GM18907 (cell line): ENCODE measurements at regions not wholly inside any gene's neighbourhood (a gene's known extent, or its start where the extent isn't known, plus 50 kb on each side); places are given as distances from the start of the nearest gene placed in this dataset.

ENCODE experiments used
- ATAC-seq: cut with Tn5 transposase; IDR thresholded peaks from one replicate; pipeline ENCODE4 v1.9.1; 2021; ENCODE audit warnings: mild to moderate bottlenecking, moderate library complexity; ENCODE audit not compliant: unreplicated experiment

DNA sequence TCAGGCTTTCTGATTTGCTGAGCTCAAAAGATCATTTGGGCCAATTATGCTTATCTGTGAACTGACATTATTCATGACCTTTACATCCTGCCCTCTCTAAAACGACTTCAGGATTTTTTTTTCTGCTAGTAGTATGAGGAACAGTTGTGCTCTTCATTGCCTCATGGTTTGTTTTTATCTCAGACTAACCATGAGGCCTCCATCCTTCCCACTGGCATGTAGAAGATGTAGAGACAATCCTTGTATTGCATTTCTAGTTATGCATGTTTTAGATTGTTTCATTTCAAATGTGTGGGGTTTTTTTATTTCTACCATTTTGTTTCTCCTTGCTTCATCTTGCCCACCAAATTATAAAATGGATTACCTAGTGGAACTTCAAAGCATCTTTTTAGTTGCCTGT, 82.8 kb upstream of the C1orf87 start:
- ATAC-seq: no peak

DNA sequence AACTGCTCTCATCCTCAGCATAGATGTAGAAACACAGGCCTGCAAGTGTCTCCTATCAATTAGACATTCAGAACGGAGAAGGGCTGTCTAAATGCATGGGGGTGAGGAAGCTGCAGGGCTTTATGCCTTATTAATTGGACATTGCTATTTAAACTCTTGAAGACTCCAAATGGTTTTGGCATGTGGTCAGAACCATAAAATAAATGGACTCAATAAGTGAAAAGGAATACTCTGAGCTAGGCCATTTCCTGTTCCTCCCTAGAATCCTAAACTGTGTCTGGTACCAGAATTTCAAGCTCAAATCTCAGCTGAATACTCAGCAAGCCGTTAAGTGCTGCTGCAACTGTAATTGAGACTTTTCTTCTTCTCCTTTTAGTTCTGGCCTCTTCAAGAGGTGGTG, 80.4 kb upstream of the C1orf87 start:
- ATAC-seq: no peak

GRCh38 chr1:60152891-60153290, 79.3 kb upstream of the C1orf87 start:
- ATAC-seq: no peak

GRCh38 chr1:60151311-60151710, 77.7 kb upstream of the C1orf87 start:
- ATAC-seq: no peak

- no peak for ATAC-seq
These were observed 75.7 kb upstream of the C1orf87 start for GRCh38 chr1:60149251-60149650.

GRCh38 chr1:60146884-60147283, 73.3 kb upstream of the C1orf87 start:
- ATAC-seq: no peak

DNA sequence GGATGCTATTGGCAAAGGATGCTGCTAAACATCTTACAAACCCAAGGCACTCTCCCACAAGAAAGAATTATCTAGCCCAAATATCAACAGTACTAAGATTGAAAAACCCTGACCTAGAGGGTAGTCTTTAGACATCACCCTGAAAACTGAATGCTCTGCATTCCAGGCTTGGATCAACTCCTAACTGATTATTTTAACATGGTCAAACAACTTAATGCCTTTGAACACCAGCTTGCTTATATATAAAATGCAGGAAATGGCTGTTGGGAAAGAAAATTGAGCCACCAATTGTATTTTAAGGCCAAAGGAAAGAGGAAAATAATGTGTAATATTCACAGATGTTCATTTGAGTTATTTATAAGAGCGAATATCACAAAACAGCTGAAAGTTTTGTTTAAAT, 72.2 kb upstream of the C1orf87 start:
- no peak for ATAC-seq

- ATAC-seq: no peak
These were observed 68.2 kb upstream of the C1orf87 start for GRCh38 chr1:60141743-60142142.

DNA sequence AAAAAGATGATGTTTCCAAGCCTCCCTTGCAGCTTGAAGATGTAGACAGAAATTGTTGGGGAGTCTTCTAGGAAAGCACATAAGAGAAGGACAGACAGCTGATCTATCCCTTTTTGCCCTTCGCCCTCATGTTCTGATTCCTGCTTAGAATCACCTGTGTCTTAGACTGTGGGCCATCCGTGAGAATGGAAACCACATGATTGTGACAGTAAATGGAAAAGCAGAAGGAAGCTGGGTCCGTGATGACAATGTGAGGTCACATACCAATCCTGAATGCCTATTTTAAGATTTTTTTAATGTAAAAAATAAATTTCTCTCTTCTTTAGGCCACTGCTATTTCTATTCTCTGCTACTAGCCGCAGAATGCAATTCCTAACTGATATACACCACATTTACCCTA, 67.7 kb upstream of the C1orf87 start:
- ATAC-seq: no peak

DNA sequence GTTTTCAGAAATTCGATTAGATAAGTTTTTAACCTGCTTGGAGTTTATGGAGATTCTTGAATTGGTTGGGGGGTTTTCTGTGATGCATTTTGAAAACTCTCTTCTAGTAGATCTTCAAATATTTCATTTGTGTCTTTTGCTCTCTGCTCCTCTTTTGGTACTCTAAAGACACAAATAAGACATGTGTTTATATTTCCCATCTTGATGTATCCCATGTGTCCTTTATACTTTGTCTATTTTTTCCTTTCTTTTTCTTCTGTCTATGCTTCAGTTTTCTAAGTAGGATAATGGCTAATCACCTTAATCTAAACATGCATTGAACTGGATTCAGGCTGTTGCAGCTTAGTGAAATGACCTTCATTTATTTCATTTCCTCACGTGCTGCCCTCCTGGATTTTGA, 63.8 kb upstream of the C1orf87 start:
- ATAC-seq: no peak

DNA sequence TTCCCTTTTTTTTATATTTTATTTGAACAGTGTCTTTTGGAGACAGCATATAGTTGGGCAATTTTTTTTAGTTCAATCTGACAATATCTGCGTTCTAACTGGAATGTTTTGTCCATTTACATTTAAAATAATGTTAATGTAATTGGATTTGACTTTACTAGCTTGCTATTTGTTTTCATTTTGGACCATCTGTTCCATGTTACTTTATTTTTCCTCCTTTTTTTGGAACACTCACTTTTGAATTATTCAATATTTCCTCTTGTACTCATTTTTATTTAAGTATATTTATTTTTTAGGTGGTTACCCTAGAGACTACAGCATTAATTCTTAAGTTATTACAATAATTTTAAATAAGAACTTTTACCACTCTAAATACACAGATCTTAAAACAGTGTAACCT, 62.8 kb upstream of the C1orf87 start:
- no peak for ATAC-seq

- ATAC-seq: no peak
These were observed 61.1 kb upstream of the C1orf87 start for GRCh38 chr1:60134716-60135115.

DNA sequence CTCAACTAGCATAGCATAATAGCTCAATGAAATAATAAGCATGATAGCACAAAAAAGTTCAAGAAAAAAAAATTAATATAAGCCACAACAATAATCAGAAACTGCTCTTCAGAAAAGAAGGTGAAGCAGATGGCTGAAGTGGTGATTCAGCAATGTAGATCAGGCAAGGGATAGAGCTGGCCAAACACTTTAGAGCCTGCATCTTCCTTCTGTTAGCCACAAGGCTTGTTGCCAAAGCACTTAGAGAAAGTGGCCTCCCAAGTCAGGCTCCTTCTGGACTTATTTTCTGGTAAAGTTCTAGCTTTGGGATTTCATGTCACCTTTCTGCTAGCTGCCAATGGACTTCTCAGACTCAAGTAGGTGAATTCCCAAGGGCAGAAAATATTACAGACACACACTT, 60.3 kb upstream of the C1orf87 start:
- no peak for ATAC-seq

DNA sequence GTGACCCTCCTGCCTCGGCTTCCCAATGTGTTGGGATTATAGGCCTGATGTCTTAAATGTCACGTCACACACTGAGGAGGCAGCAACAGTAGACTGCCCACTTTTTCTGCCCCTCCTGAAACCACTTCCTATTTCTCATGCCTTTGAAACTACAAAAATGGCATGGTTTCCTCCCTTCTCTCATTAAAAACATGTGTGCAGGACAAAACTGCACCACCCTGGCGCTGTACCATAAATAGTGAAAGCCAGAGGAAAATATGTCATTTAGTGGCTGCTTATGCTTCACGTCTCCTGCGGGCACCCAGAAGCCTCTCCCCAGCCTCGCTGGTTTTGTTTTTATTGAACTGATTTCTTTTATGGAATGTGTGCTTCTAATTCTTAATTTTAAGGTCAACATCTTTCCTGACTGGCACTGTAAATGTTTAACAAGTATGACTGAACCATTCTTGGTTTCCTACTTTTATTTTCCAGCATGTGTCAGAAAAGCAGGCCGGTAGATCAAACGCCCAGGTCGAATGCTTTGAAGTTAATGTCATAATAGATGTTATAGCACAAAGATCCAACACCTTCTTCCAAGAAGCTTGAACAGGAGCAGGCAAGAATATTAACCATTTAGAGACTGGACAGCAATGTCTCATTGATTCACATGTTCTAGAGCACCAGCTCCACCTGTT, 59.6 kb upstream of the C1orf87 start:
- ATAC-seq: no peak

- no peak for ATAC-seq
These were observed 58.5 kb upstream of the C1orf87 start for GRCh38 chr1:60132108-60132507.

GRCh38 chr1:60130703-60131102, 57.1 kb upstream of the C1orf87 start:
- no peak for ATAC-seq

GRCh38 chr1:60129911-60130310, 56.3 kb upstream of the C1orf87 start:
- ATAC-seq: no peak

GRCh38 chr1:60126723-60127122, 53.2 kb upstream of the C1orf87 start:
- ATAC-seq: no peak
